Large intestine (tissue), 3 donors: ENCODE measurements at regions not wholly inside any gene's neighbourhood (a gene's known extent, or its start where the extent isn't known, plus 50 kb on each side); places are given as distances from the start of the nearest gene placed in this dataset.

Experiments
- DNase-seq, 2 donors: peaks; one replicate each; pipeline versions ENCODE4 v3.0.0 to v3.0.0-alpha.2; 2013
- H3K27ac ChIP-seq: one replicate; pipeline ENCODE4 v1.5.1; 2013; ENCODE audit warnings: low read length
- H3K27me3 ChIP-seq: 2 replicates; pipeline ENCODE4 v1.6.1; 2013; ENCODE audit warnings: low read length; ENCODE audit not compliant: control insufficient read depth, insufficient read depth
- H3K36me3 ChIP-seq: 2 replicates; pipeline ENCODE4 v1.6.1; 2013; ENCODE audit warnings: low read length; ENCODE audit not compliant: control insufficient read depth, insufficient read depth
- H3K4me1 ChIP-seq: one replicate; pipeline ENCODE4 v1.6.1; 2013; ENCODE audit warnings: low read length; ENCODE audit not compliant: control insufficient read depth, insufficient read depth
- H3K4me3 ChIP-seq: one replicate; pipeline ENCODE4 v1.5.1; 2013; ENCODE audit warnings: low read length
- H3K9me3 ChIP-seq: one replicate; pipeline ENCODE4 v1.6.1; 2013; ENCODE audit warnings: mild to moderate bottlenecking, low read depth, low read length, moderate library complexity; ENCODE audit not compliant: control insufficient read depth
- WGBS: methylation state at CpG from one replicate; pipeline ENCODE4 v1.1.5; 2013; ENCODE audit warnings: low lambda C conversion rate; ENCODE audit not compliant: insufficient coverage; 5-methylcytosine and 5-hydroxymethylcytosine counted together

DNA sequence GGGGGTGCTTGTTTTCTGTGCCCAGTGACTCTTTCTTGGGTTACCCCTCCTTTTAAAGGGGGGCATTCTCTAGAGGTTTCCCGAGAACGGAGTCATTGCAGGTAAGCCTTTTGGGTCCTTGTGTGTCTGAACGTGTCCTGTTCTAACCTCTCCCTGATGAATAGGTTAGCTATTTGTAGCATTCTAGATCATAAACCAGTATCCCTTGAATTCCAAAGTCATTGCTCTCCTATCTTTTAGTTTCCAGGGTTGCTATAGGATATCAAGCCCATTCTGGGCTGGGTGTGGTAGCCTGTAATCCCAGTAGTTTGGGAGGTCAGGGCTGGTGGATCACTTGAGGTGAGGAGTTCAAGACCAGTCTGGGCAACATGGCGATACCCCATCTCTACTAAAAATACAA, 65.9 kb upstream of the YWHAQ start:
- peaks cover 30% of the 10 kb centered on the region for H3K4me1 ChIP-seq
- no CpG with 5 or more reads among the region's 4 CpGs for WGBS
- no peaks in the 10 kb centered on the region for H3K9me3 ChIP-seq
- H3K4me3 ChIP-seq: no peak overlapping the region
- no peaks in the 10 kb centered on the region for H3K36me3 ChIP-seq
- peak overlapping the region; percentile 75 for H3K27ac ChIP-seq
- no peaks in the 10 kb centered on the region for H3K27me3 ChIP-seq
- peak; percentile 29 to 38 for DNase-seq

DNA sequence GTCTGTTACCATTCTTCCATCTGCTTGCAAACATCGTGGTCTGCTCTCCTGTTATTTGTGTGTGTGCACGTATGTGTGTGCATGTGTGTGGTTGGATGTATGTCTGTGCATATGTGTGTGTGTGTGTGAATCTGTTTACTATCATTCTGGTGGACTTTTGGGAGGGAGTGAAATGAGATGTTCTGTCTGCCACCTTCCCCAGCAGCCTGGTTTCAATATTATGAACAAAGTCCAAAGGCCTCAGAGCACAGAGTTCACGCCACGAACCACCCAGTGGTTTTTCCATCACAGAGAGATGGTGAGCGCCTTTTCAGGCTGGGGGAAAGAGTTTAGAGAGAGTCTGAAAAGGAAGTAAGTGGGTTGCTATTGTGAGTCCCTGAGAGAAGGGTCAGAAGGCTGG, 67.1 kb upstream of the YWHAQ start:
- Histone ChIP-seq H3K27me3 (no peaks in the 10 kb centered on the region), H3K27ac (peak overlapping the region; percentile 47), H3K4me1 (peaks cover 27% of the 10 kb centered on the region), H3K4me3 (no peak overlapping the region), H3K36me3 (no peaks in the 10 kb centered on the region), H3K9me3 (no peaks in the 10 kb centered on the region)
- no CpG with 5 or more reads among the region's 5 CpGs for WGBS
- peak in 1 of 2 donors; percentile 61 for DNase-seq

DNA sequence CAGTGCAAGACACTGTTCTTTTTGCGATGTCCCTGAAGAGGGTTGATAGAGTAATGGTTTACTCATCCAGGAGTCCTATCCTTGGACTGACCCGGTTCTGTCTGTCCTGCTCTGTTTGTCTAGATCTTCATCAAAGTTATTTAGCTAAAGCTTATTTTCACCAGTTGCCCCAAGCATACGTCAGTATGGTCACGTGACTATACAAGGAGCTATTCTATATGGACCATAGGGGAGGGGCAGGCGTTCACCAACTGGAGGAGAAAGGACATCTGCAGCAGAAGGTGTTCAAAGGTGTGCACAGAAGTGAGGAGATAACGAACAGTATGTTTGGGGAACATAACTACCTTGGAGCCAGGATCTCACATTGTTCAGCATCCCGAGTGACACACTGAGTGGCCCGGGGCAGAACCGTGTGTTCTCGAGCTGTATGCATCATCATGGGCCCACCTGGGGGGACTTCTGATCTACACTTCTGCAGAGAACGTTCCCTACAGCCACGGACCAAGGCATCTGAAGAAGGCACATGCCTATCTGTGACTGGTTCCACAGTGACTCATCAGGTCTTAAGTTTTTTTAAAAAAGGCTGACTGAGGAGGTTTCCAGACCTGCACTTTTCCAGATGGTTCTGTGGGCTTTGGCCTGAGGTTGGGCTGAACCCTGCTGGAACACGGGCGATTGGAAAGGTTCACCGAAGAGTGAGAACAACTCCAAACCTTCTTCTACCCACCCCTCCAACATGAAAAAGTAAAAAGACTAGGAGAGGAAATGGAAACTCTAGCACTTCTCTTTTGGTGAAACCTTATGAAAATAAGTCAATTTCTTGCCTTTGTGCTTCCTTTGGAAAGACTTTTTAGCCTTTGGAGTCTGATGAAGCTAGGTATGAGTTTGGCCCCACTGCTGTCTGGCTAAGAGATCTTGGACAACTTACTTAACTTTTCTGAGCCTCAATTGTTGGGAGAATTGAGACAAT, 68.6 kb upstream of the YWHAQ start:
- Histone ChIP-seq H3K4me1 (peaks cover 38% of the 10 kb centered on the region), H3K27ac (no peak overlapping the region), H3K9me3 (no peaks in the 10 kb centered on the region), H3K27me3 (no peaks in the 10 kb centered on the region), H3K36me3 (no peaks in the 10 kb centered on the region), H3K4me3 (no peak overlapping the region)
- no CpG with 5 or more reads among the region's 15 CpGs for WGBS
- DNase-seq: no peak

GRCh38 chr2:9700109-9700495, 69.3 kb upstream of the YWHAQ start:
- no peaks in the 10 kb centered on the region for H3K27me3 ChIP-seq
- H3K36me3 ChIP-seq: no peaks in the 10 kb centered on the region
- peaks cover 38% of the 10 kb centered on the region for H3K4me1 ChIP-seq
- DNase-seq: no peak
- 100% methylated on average over 1 of the region's 4 CpGs for WGBS
- no peak overlapping the region for H3K4me3 ChIP-seq
- H3K9me3 ChIP-seq: no peaks in the 10 kb centered on the region
- H3K27ac ChIP-seq: no peak overlapping the region

GRCh38 chr2:9702604-9703084, 71.8 kb upstream of the YWHAQ start:
- no peak overlapping the region for H3K27ac ChIP-seq
- peaks cover 19% of the 10 kb centered on the region for H3K4me1 ChIP-seq
- no peaks in the 10 kb centered on the region for H3K36me3 ChIP-seq
- no peaks in the 10 kb centered on the region for H3K9me3 ChIP-seq
- no peak overlapping the region for H3K4me3 ChIP-seq
- WGBS: 100% methylated on average over 1 of the region's 3 CpGs
- H3K27me3 ChIP-seq: no peaks in the 10 kb centered on the region
- no peak for DNase-seq

DNA sequence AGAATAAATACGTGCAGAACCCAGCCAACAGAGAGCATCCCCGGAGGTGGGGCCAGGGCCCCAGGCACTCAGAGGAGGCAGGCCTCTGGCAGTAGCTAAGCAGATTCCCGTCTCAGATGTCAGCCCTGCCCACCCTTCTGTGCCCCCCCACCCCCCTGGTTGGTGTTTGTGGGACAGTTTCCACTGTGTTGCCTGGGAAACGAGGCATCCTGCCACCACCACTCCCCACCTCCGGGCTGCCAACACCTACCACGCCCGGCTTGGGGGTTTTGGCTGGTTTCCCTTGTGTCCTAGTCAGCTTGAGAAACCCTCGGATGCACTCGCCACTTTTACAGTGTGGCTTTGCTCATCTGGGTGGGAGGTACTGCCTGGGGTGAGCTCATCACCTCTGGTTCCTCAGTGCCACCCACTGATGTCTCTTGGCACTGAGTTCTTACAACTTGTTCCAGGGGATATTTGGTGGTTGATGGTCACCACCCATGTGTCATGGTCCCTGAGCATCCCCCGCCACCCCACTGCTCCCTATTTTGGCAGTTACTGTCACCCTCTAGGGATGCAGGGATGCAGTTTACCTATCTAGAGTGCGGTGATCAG, 72.4 kb upstream of the YWHAQ start:
- no CpG with 5 or more reads among the region's 11 CpGs for WGBS
- H3K27me3 ChIP-seq: no peaks in the 10 kb centered on the region
- peaks cover 14% of the 10 kb centered on the region for H3K4me1 ChIP-seq
- no peak overlapping the region for H3K27ac ChIP-seq
- no peak overlapping the region for H3K4me3 ChIP-seq
- H3K9me3 ChIP-seq: no peaks in the 10 kb centered on the region
- DNase-seq: peak in 1 of 2 donors; percentile 19
- no peaks in the 10 kb centered on the region for H3K36me3 ChIP-seq

GRCh38 chr2:9703701-9704221, 73.0 kb upstream of the YWHAQ start:
- H3K4me3 ChIP-seq: no peak overlapping the region
- DNase-seq: peak; percentile 60 to 64
- H3K36me3 ChIP-seq: no peaks in the 10 kb centered on the region
- no peaks in the 10 kb centered on the region for H3K27me3 ChIP-seq
- H3K27ac ChIP-seq: no peak overlapping the region
- H3K9me3 ChIP-seq: no peaks in the 10 kb centered on the region
- no CpG with 5 or more reads among the region's 3 CpGs for WGBS
- peaks cover 11% of the 10 kb centered on the region for H3K4me1 ChIP-seq

GRCh38 chr2:9704600-9704999, 73.8 kb upstream of the YWHAQ start:
- no peak for DNase-seq
- no peaks in the 10 kb centered on the region for H3K27me3 ChIP-seq
- H3K4me1 ChIP-seq: peaks cover 11% of the 10 kb centered on the region
- peaks cover 5% of the 10 kb centered on the region for H3K9me3 ChIP-seq
- no peaks in the 10 kb centered on the region for H3K36me3 ChIP-seq
- no peak overlapping the region for H3K4me3 ChIP-seq
- no CpG with 5 or more reads among the region's 3 CpGs for WGBS
- no peak overlapping the region for H3K27ac ChIP-seq

GRCh38 chr2:9705196-9705595, 74.4 kb upstream of the YWHAQ start:
- Histone ChIP-seq H3K9me3 (peaks cover 5% of the 10 kb centered on the region), H3K4me3 (no peak overlapping the region), H3K27me3 (no peaks in the 10 kb centered on the region), H3K4me1 (peaks cover 11% of the 10 kb centered on the region), H3K36me3 (no peaks in the 10 kb centered on the region), H3K27ac (no peak overlapping the region)
- 67% methylated on average over 1 of the region's 8 CpGs for WGBS
- DNase-seq: no peak

DNA sequence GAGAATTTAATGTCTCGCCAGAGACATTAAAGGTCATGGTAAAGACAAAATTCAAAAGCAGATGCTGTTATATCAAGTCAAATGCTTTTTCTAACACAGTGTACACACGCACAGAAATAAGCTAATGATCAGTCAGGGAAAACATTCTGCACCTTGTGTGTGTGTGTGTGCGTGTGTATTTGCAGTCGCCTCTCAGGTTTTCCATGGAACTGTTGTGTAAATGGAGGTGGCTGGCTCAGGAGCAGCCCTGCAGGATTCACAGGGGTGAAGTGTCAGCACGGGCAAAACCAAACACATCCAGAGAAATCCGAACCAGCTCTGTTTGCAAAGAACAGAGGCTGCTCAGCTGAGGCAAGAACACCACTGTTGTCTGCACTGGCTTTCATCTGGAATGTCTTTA, 76.2 kb upstream of the YWHAQ start:
- DNase-seq: no peak

More for the DNA sequence above, 76.2 kb upstream of the YWHAQ start:
- H3K27me3 ChIP-seq: no peaks in the 10 kb centered on the region
- H3K36me3 ChIP-seq: no peaks in the 10 kb centered on the region
- no peak overlapping the region for H3K4me3 ChIP-seq
- no CpG with 5 or more reads among the region's 6 CpGs for WGBS
- no peak overlapping the region for H3K27ac ChIP-seq
- peaks cover 11% of the 10 kb centered on the region for H3K4me1 ChIP-seq
- peaks cover 5% of the 10 kb centered on the region for H3K9me3 ChIP-seq
